ENCODE measurements at regions not wholly inside any gene's neighbourhood (a gene's known extent, or its start where the extent isn't known, plus 50 kb on each side); places are given as distances from the start of the nearest gene placed in this dataset.

DNA sequence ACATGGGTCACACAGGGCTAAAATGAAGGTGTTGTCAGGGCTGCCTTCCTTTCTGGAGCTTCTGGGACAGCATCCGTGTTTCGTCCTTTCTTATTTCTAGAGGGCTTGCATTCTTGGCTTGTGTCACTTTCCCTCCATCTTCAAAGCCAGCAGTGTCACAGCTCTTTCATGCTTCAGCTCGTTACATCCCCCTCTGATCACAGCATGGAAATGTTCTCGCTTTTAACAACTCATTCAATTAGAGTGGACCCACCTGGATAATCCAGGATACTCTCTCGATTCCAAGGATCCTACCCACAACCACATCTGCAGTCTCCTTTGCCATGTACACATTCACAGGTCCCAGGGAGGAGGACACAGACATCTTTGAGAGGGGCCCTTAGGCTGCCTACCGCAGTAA is 316.2 kb upstream of the FIGN start:
- BruUV-seq (replicated peaks), result no TSS peak
- intact Hi-C loops (cut with micrococcal nuclease), result no loop called here

More for the DNA sequence above, 316.2 kb upstream of the FIGN start:
- ChIA-PET RAD21 (ENCODE audit: low non-redundant PET in 1 of 2, low total read pairs in 2 of 2, uncharacterized antibody in 2 of 2, unreplicated experiment in 2 of 2) (no interaction called here), POLR2A (no interaction called here), CTCF (no interaction called here)
- peaks cover 13% of the 10 kb centered on the region; the same call in 1 of the 2 replicates for H3K27me3 ChIP-seq (ENCODE audit: insufficient read depth, low read length)
- H4K20me1 ChIP-seq (ENCODE audit: insufficient read depth), result no peaks in the 10 kb centered on the region
- no peaks in the 10 kb centered on the region for H3K9me2 ChIP-seq (ENCODE audit: insufficient read depth)
- TF ChIP-seq YY1 (IDR thresholded peaks at IDR 0.05; ENCODE audit: extremely low read depth, insufficient replicate concordance, low read depth, low read length), result no peak
- TF ChIP-seq ZNF274 (IDR thresholded peaks at IDR 0.05; ENCODE audit: low read depth, low read length), result no peak
- no peak for TF ChIP-seq EZH2 (IDR thresholded peaks at IDR 0.05)
- TF ChIP-seq POLR2AphosphoS5 (IDR thresholded peaks at IDR 0.05; ENCODE audit: low read depth, low read length), result no peak
- TF ChIP-seq EGR1 (IDR thresholded peaks at IDR 0.05; ENCODE audit: low read depth), result no peak
- no peak for TF ChIP-seq ZFX (IDR thresholded peaks at IDR 0.05)
- no peak for TF ChIP-seq FOSL1 (IDR thresholded peaks at IDR 0.05; ENCODE audit: low read depth)
- TF ChIP-seq SIN3A (IDR thresholded peaks at IDR 0.05; ENCODE audit: low read depth), result no peak
- TF ChIP-seq MAX (IDR thresholded peaks at IDR 0.05), result no peak
- TF ChIP-seq SRF (IDR thresholded peaks at IDR 0.05; ENCODE audit: low read depth), result no peak
- TF ChIP-seq ZBTB33 (IDR thresholded peaks at IDR 0.05; ENCODE audit: extremely low read depth, insufficient replicate concordance, low read length), result no peak
- TF ChIP-seq EZH2phosphoT487 (IDR thresholded peaks at IDR 0.05; ENCODE audit: borderline replicate concordance), result no peak
- no peak for TF ChIP-seq SP1 (IDR thresholded peaks at IDR 0.05; ENCODE audit: low read depth)
- TF ChIP-seq ELF1 (IDR thresholded peaks at IDR 0.05; ENCODE audit: borderline replicate concordance, low read depth), result no peak
- TF ChIP-seq, protein P1, sequence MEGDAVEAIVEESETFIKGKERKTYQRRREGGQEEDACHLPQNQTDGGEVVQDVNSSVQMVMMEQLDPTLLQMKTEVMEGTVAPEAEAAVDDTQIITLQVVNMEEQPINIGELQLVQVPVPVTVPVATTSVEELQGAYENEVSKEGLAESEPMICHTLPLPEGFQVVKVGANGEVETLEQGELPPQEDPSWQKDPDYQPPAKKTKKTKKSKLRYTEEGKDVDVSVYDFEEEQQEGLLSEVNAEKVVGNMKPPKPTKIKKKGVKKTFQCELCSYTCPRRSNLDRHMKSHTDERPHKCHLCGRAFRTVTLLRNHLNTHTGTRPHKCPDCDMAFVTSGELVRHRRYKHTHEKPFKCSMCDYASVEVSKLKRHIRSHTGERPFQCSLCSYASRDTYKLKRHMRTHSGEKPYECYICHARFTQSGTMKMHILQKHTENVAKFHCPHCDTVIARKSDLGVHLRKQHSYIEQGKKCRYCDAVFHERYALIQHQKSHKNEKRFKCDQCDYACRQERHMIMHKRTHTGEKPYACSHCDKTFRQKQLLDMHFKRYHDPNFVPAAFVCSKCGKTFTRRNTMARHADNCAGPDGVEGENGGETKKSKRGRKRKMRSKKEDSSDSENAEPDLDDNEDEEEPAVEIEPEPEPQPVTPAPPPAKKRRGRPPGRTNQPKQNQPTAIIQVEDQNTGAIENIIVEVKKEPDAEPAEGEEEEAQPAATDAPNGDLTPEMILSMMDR (IDR thresholded peaks at IDR 0.05 in 2 of 3, conservative IDR thresholded peaks at IDR 0.05 in 1 of 3; ENCODE audit: borderline replicate concordance in 1 of 3, insufficient read depth in 1 of 3, low read depth in 2 of 3, low read length in 2 of 3), result no peak
- TF ChIP-seq REST (IDR thresholded peaks at IDR 0.05; ENCODE audit: low read depth), result no peak
- ATAC-seq (no peak), DNase-seq (ENCODE audit: low read depth, low spot score) (no peak)
- H3K9me3 ChIP-seq (ENCODE audit: control insufficient read depth in 1 of 2, insufficient read depth in 1 of 2, low read depth in 1 of 2, low read length in 2 of 2), result no peaks in the 10 kb centered on the region
- H2AFZ ChIP-seq (ENCODE audit: low read depth, low read length, poor library complexity, severe bottlenecking), result no peak overlapping the region
- no peak overlapping the region for H3K4me3 ChIP-seq (replicated peaks in 1 of 2; ENCODE audit: low read depth in 1 of 2, low read length in 2 of 2)
- no peak overlapping the region for H3K4me2 ChIP-seq (ENCODE audit: low read length)
- no peak overlapping the region for H3K9ac ChIP-seq (ENCODE audit: low read length)
- no peaks in the 10 kb centered on the region for H3K4me1 ChIP-seq (ENCODE audit: control insufficient read depth in 1 of 2, insufficient read depth in 2 of 2, low read length in 2 of 2)
- H3K27ac ChIP-seq (ENCODE audit: low read depth, low read length), result no peak overlapping the region
- no peaks in the 10 kb centered on the region for H3K36me3 ChIP-seq (ENCODE audit: control insufficient read depth in 1 of 2, insufficient read depth in 2 of 2, low read length in 2 of 2)
- H3K79me2 ChIP-seq (ENCODE audit: insufficient read depth, low read length), result no peaks in the 10 kb centered on the region
